ENCODE measurements at regions not wholly inside any gene's neighbourhood (a gene's known extent, or its start where the extent isn't known, plus 50 kb on each side); places are given as distances from the start of the nearest gene placed in this dataset.
A peak's percentile ranks its signal among the peaks of the same experiment; 100 is the strongest.

GRCh38 chr13:44275381-44275780 lies 98.2 kb upstream of the SERP2 start:
- TF ChIP-seq ZBTB7A (IDR thresholded peaks at IDR 0.05; ENCODE audit: low read depth) (no peak), FOXM1 (IDR thresholded peaks at IDR 0.05; ENCODE audit: borderline replicate concordance, low read depth) (no peak), TCF12 (IDR thresholded peaks at IDR 0.05; ENCODE audit: low read depth) (no peak), REST (IDR thresholded peaks at IDR 0.05; ENCODE audit: low read depth) (no peak), EP300 (IDR thresholded peaks at IDR 0.05; ENCODE audit: borderline replicate concordance) (no peak)

- TF ChIP-seq TCF12 (IDR thresholded peaks at IDR 0.05; ENCODE audit: low read depth) (no peak), CEBPB (IDR thresholded peaks at IDR 0.05) (no peak)
Observed at GRCh38 chr13:44276061-44276460, 97.6 kb upstream of the SERP2 start.

- TF ChIP-seq CREB1 (IDR thresholded peaks at IDR 0.05; ENCODE audit: low read depth) (no peak), NFIC (IDR thresholded peaks at IDR 0.05) (no peak), REST (IDR thresholded peaks at IDR 0.05; ENCODE audit: low read depth) (no peak), ZBTB7A (IDR thresholded peaks at IDR 0.05; ENCODE audit: low read depth) (no peak), EGR1 (IDR thresholded peaks at IDR 0.05) (no peak)
Observed at GRCh38 chr13:44277459-44277858, 96.2 kb upstream of the SERP2 start.

GRCh38 chr13:44278166-44278565 lies 95.5 kb upstream of the SERP2 start:
- TF ChIP-seq CREB1 (IDR thresholded peaks at IDR 0.05; ENCODE audit: low read depth) = no peak
- TF ChIP-seq ZBTB7A (IDR thresholded peaks at IDR 0.05; ENCODE audit: low read depth) = no peak
- no peak for TF ChIP-seq RAD21 (IDR thresholded peaks at IDR 0.05; ENCODE audit: low read depth)
- no peak for TF ChIP-seq EGR1 (IDR thresholded peaks at IDR 0.05)
- no peak for TF ChIP-seq TEAD4 (IDR thresholded peaks at IDR 0.05)
- TF ChIP-seq MAX (IDR thresholded peaks at IDR 0.05) = no peak
- no peak for TF ChIP-seq REST (IDR thresholded peaks at IDR 0.05; ENCODE audit: low read depth)
- no peak for TF ChIP-seq YY1 (IDR thresholded peaks at IDR 0.05; ENCODE audit: low read depth)
- TF ChIP-seq FOXM1 (IDR thresholded peaks at IDR 0.05; ENCODE audit: borderline replicate concordance, low read depth) = no peak
- no peak for TF ChIP-seq USF1 (IDR thresholded peaks at IDR 0.05)
- TF ChIP-seq EP300 (IDR thresholded peaks at IDR 0.05; ENCODE audit: borderline replicate concordance) = no peak
- TF ChIP-seq NFIC (IDR thresholded peaks at IDR 0.05) = no peak

GRCh38 chr13:44280456-44280855 lies 93.2 kb upstream of the SERP2 start:
- peak; percentile 75 for TF ChIP-seq TEAD4 (IDR thresholded peaks at IDR 0.05)
- TF ChIP-seq NFIC (IDR thresholded peaks at IDR 0.05) = peak; percentile 40; the same call in 1 of the 2 replicates
- no peak for TF ChIP-seq MAX (IDR thresholded peaks at IDR 0.05)

GRCh38 chr13:44281252-44282000 lies 92.2 kb upstream of the SERP2 start:
- TF ChIP-seq TAF1 (IDR thresholded peaks at IDR 0.05; ENCODE audit: low read depth) (no peak), TCF12 (IDR thresholded peaks at IDR 0.05; ENCODE audit: low read depth) (no peak), CEBPB (IDR thresholded peaks at IDR 0.05) (no peak), USF1 (IDR thresholded peaks at IDR 0.05) (no peak), TEAD4 (IDR thresholded peaks at IDR 0.05) (no peak), REST (IDR thresholded peaks at IDR 0.05; ENCODE audit: low read depth) (no peak), EP300 (IDR thresholded peaks at IDR 0.05; ENCODE audit: borderline replicate concordance) (no peak), RAD21 (IDR thresholded peaks at IDR 0.05; ENCODE audit: low read depth) (no peak), FOXM1 (IDR thresholded peaks at IDR 0.05; ENCODE audit: borderline replicate concordance, low read depth) (no peak), CREB1 (IDR thresholded peaks at IDR 0.05; ENCODE audit: low read depth) (no peak), ZBTB7A (IDR thresholded peaks at IDR 0.05; ENCODE audit: low read depth) (no peak), MAX (IDR thresholded peaks at IDR 0.05) (no peak), YY1 (IDR thresholded peaks at IDR 0.05; ENCODE audit: low read depth) (no peak), NFIC (IDR thresholded peaks at IDR 0.05) (no peak), EGR1 (IDR thresholded peaks at IDR 0.05) (no peak)
